ENCODE measurements at regions not wholly inside any gene's neighbourhood (a gene's known extent, or its start where the extent isn't known, plus 50 kb on each side); places are given as distances from the start of the nearest gene placed in this dataset.

- H3K9me3 ChIP-seq, result no peaks in the 10 kb centered on the region
- TF ChIP-seq EP300 (IDR thresholded peaks at IDR 0.05) (no peak), POLR2A (IDR thresholded peaks at IDR 0.05) (no peak), CTCF (IDR thresholded peaks at IDR 0.05) (no peak), POLR2AphosphoS5 (IDR thresholded peaks at IDR 0.05) (no peak)
- no peak for DNase-seq
- H3K4me1 ChIP-seq, result no peaks in the 10 kb centered on the region
- 12 to 47% methylated on average over 5 of the region's 5 CpGs for WGBS, 2 donors
- no peaks in the 10 kb centered on the region for H3K36me3 ChIP-seq
- no peaks in the 10 kb centered on the region for H3K27me3 ChIP-seq
- no peak overlapping the region for H3K27ac ChIP-seq
- H3K4me3 ChIP-seq, result no peak overlapping the region
- intact Hi-C loops (cut with DNase I), result no loop called here
Observed at GRCh38 chr5:119792161-119792799, 162.9 kb downstream of the FAM170A start.

GRCh38 chr5:119795768-119796167, 166.4 kb downstream of the FAM170A start:
- intact Hi-C loops (cut with DNase I), result no loop called here
- no peaks in the 10 kb centered on the region for H3K9me3 ChIP-seq
- no peaks in the 10 kb centered on the region for H3K36me3 ChIP-seq
- H3K4me3 ChIP-seq, result no peak overlapping the region
- H3K4me1 ChIP-seq, result no peaks in the 10 kb centered on the region
- H3K27me3 ChIP-seq, result no peaks in the 10 kb centered on the region
- DNase-seq, result no peak
- WGBS, 2 donors, result 67 to 76% methylated on average over 2 of the region's 2 CpGs
- TF ChIP-seq POLR2A (IDR thresholded peaks at IDR 0.05) (no peak), CTCF (IDR thresholded peaks at IDR 0.05) (no peak), POLR2AphosphoS5 (IDR thresholded peaks at IDR 0.05) (no peak), EP300 (IDR thresholded peaks at IDR 0.05) (no peak)
- H3K27ac ChIP-seq, result no peak overlapping the region

- no peaks in the 10 kb centered on the region for H3K4me1 ChIP-seq
- H3K27ac ChIP-seq, result no peak overlapping the region
- intact Hi-C loops (cut with DNase I), result no loop called here
- no peak for TF ChIP-seq POLR2A (IDR thresholded peaks at IDR 0.05)
- no peak for TF ChIP-seq CTCF (IDR thresholded peaks at IDR 0.05)
- no peak for TF ChIP-seq POLR2AphosphoS5 (IDR thresholded peaks at IDR 0.05)
- no peak for TF ChIP-seq EP300 (IDR thresholded peaks at IDR 0.05)
- WGBS, 2 donors, result 89 to 91% methylated on average over 2 of the region's 2 CpGs
- H3K27me3 ChIP-seq, result no peaks in the 10 kb centered on the region
- no peaks in the 10 kb centered on the region for H3K36me3 ChIP-seq
- no peak overlapping the region for H3K4me3 ChIP-seq
- DNase-seq, result no peak
- no peaks in the 10 kb centered on the region for H3K9me3 ChIP-seq
Observed at GRCh38 chr5:119801570-119801969, 172.2 kb downstream of the FAM170A start.

- Histone ChIP-seq H3K27ac (no peak overlapping the region), H3K36me3 (no peaks in the 10 kb centered on the region), H3K27me3 (no peaks in the 10 kb centered on the region), H3K4me3 (no peak overlapping the region), H3K4me1 (no peaks in the 10 kb centered on the region), H3K9me3 (peaks cover 0 to 3% (median 1%) of the 10 kb centered on the region in 4 donors)
- intact Hi-C loops (cut with DNase I), result no loop called here
- DNase-seq, result no peak
- TF ChIP-seq EP300 (IDR thresholded peaks at IDR 0.05) (no peak), POLR2A (IDR thresholded peaks at IDR 0.05) (no peak), POLR2AphosphoS5 (IDR thresholded peaks at IDR 0.05) (no peak), CTCF (IDR thresholded peaks at IDR 0.05) (no peak)
- 91 to 95% methylated on average over 2 of the region's 2 CpGs for WGBS, 2 donors
Observed at GRCh38 chr5:119808024-119808423, 178.7 kb downstream of the FAM170A start.

- peaks cover 0 to 3% (median 1%) of the 10 kb centered on the region in 4 donors for H3K9me3 ChIP-seq
- intact Hi-C loops (cut with DNase I), result no loop called here
Observed at GRCh38 chr5:119808474-119808873, 179.1 kb downstream of the FAM170A start.

More at GRCh38 chr5:119808474-119808873, 179.1 kb downstream of the FAM170A start:
- no peak overlapping the region for H3K4me3 ChIP-seq
- WGBS, 2 donors, result 88 to 94% methylated on average over 2 of the region's 2 CpGs
- no peaks in the 10 kb centered on the region for H3K4me1 ChIP-seq
- no peaks in the 10 kb centered on the region for H3K27me3 ChIP-seq
- H3K36me3 ChIP-seq, result no peaks in the 10 kb centered on the region
- TF ChIP-seq POLR2A (IDR thresholded peaks at IDR 0.05), result no peak
- no peak for TF ChIP-seq POLR2AphosphoS5 (IDR thresholded peaks at IDR 0.05)
- no peak for TF ChIP-seq EP300 (IDR thresholded peaks at IDR 0.05)
- no peak for TF ChIP-seq CTCF (IDR thresholded peaks at IDR 0.05)
- no peak overlapping the region for H3K27ac ChIP-seq
- no peak for DNase-seq

Data from sigmoid colon (tissue), 6 donors.